ENCODE measurements at regions not wholly inside any gene's neighbourhood (a gene's known extent, or its start where the extent isn't known, plus 50 kb on each side); places are given as distances from the start of the nearest gene placed in this dataset.

DNA sequence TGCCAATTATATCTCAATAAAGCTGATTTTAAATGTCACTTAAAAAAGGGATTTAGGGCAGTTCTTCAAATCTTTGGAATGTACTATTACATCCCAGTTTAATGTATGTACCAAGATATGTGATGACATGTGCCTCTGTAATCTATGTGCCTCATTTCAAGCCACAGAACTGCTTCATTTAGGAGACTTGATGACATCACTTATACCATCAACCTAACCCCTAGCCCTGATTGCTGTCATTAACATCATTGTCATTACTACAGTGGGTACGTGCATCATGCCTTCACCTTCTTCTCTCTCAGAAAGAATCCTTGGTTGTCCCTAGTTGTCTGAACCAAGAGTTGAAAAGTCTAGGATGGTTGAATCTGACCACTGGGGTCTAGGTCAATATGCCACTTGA is 134.3 kb upstream of the RAB11FIP2 start:
- H3K4me1 ChIP-seq (ENCODE audit: control insufficient read depth, insufficient read depth, low read depth, low read length) = no peaks in the 10 kb centered on the region
- H2BK5ac ChIP-seq (ENCODE audit: low read depth, low read length, poor library complexity, severe bottlenecking) = no peak overlapping the region
- no peak overlapping the region for H3K18ac ChIP-seq (ENCODE audit: low read depth in 1 of 2, low read length in 2 of 2)
- no peaks in the 10 kb centered on the region for H3K9me3 ChIP-seq (ENCODE audit: control insufficient read depth, low read length)
- H3K27me3 ChIP-seq (ENCODE audit: control insufficient read depth in 1 of 2, insufficient read depth in 1 of 2, low read length in 2 of 2) = no peaks in the 10 kb centered on the region
- no peak overlapping the region for H3K27ac ChIP-seq (ENCODE audit: low read length, poor library complexity, severe bottlenecking)
- no peak overlapping the region for H2AK5ac ChIP-seq (ENCODE audit: low read length, severe bottlenecking)
- H3K23ac ChIP-seq (ENCODE audit: low read length in 2 of 2) = no peak overlapping the region
- H3K79me1 ChIP-seq (replicated peaks; ENCODE audit: low read length, poor library complexity, severe bottlenecking) = no peaks in the 10 kb centered on the region
- no CpG with 5 or more reads among the region's 1 CpG for WGBS
- no peak overlapping the region for H3K4me2 ChIP-seq (ENCODE audit: low read length, poor library complexity, severe bottlenecking)
- H3K4ac ChIP-seq (ENCODE audit: low read depth in 1 of 2, low read length in 2 of 2) = no peak overlapping the region
- H3K4me3 ChIP-seq (ENCODE audit: insufficient read depth in 1 of 2, low read depth in 1 of 2, low read length in 2 of 2) = no peak overlapping the region
- H3K9ac ChIP-seq (ENCODE audit: low read length) = no peak overlapping the region
- no peak overlapping the region for H3K14ac ChIP-seq (ENCODE audit: low read length in 2 of 2)
- no peak overlapping the region for H4K91ac ChIP-seq (ENCODE audit: low read length)
- no peak overlapping the region for H2BK12ac ChIP-seq (ENCODE audit: low read length in 2 of 2)
- no peak overlapping the region for H2BK15ac ChIP-seq (ENCODE audit: low read depth, poor library complexity, severe bottlenecking)
- H2BK120ac ChIP-seq (ENCODE audit: low read depth, low read length) = no peak overlapping the region
- no peak for DNase-seq
- H3K36me3 ChIP-seq (ENCODE audit: control insufficient read depth in 1 of 2, insufficient read depth in 2 of 2, low read depth in 1 of 2, low read length in 2 of 2) = no peaks in the 10 kb centered on the region
- no peak overlapping the region for H2AFZ ChIP-seq (ENCODE audit: low read depth, low read length)
- H4K8ac ChIP-seq (ENCODE audit: low read length) = no peak overlapping the region

DNA sequence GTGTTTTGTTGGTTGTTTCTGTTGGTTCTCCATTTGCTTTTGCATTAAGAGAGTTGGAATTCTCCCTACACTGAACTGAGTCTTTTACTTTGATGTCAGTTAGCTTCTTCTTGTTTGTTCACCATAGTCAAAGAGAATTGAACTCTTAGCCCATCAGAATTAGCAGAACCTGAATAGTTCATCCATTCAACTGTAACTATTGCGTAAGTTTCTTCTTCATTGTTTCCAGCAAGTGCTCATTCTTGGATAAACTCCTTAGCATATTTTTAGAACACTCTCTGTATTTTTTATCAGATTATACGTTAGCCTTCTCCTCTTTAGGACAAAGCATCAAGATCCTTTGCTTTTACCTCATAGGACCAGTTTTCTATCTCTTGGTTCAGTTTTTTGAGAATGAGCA is 128.4 kb upstream of the RAB11FIP2 start:
- Histone ChIP-seq H3K4me3 (ENCODE audit: insufficient read depth in 1 of 2, low read depth in 1 of 2, low read length in 2 of 2) (no peak overlapping the region), H3K4me2 (ENCODE audit: low read length, poor library complexity, severe bottlenecking) (no peak overlapping the region), H3K27me3 (ENCODE audit: control insufficient read depth in 1 of 2, insufficient read depth in 1 of 2, low read length in 2 of 2) (no peaks in the 10 kb centered on the region), H3K14ac (ENCODE audit: low read length in 2 of 2) (no peak overlapping the region), H4K8ac (ENCODE audit: low read length) (no peak overlapping the region), H3K18ac (ENCODE audit: low read depth in 1 of 2, low read length in 2 of 2) (no peak overlapping the region), H3K36me3 (ENCODE audit: control insufficient read depth in 1 of 2, insufficient read depth in 2 of 2, low read depth in 1 of 2, low read length in 2 of 2) (no peaks in the 10 kb centered on the region), H2AK5ac (ENCODE audit: low read length, severe bottlenecking) (no peak overlapping the region), H2BK5ac (ENCODE audit: low read depth, low read length, poor library complexity, severe bottlenecking) (no peak overlapping the region), H3K23ac (ENCODE audit: low read length in 2 of 2) (no peak overlapping the region), H2BK15ac (ENCODE audit: low read depth, poor library complexity, severe bottlenecking) (no peak overlapping the region), H2BK12ac (ENCODE audit: low read length in 2 of 2) (no peak overlapping the region), H3K27ac (ENCODE audit: low read length, poor library complexity, severe bottlenecking) (no peak overlapping the region), H4K91ac (ENCODE audit: low read length) (no peak overlapping the region), H3K9me3 (ENCODE audit: control insufficient read depth, low read length) (no peaks in the 10 kb centered on the region), H3K4ac (ENCODE audit: low read depth in 1 of 2, low read length in 2 of 2) (no peak overlapping the region), H2AFZ (ENCODE audit: low read depth, low read length) (no peak overlapping the region), H3K9ac (ENCODE audit: low read length) (no peak overlapping the region), H2BK120ac (ENCODE audit: low read depth, low read length) (no peak overlapping the region), H3K79me1 (replicated peaks; ENCODE audit: low read length, poor library complexity, severe bottlenecking) (no peaks in the 10 kb centered on the region), H3K4me1 (ENCODE audit: control insufficient read depth, insufficient read depth, low read depth, low read length) (no peaks in the 10 kb centered on the region)
- no peak for DNase-seq
- 70% methylated on average over 2 of the region's 2 CpGs for WGBS

DNA sequence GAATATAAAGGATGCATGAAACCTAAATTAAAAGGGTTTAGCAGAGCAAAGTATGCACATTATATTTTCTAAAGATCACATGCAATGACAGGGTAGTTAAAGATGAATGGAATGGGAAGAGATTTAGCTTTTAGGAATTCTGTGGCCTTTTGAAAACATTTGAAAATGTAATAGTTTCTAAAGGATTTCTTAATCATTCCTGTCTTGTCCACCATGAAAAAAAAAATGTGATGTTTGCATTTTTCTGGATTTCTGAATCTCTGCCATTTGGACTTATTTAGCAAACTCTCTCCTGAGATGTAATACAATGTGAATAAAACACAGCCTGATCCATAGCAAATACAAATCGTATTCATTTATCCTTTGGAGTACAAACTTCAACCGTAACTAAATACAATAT is 126.6 kb upstream of the RAB11FIP2 start:
- no CpG with 5 or more reads among the region's 2 CpGs for WGBS
- no peak overlapping the region for H3K4ac ChIP-seq (ENCODE audit: low read depth in 1 of 2, low read length in 2 of 2)
- H2BK5ac ChIP-seq (ENCODE audit: low read depth, low read length, poor library complexity, severe bottlenecking) = no peak overlapping the region
- no peaks in the 10 kb centered on the region for H3K9me3 ChIP-seq (ENCODE audit: control insufficient read depth, low read length)
- H3K23ac ChIP-seq (ENCODE audit: low read length in 2 of 2) = no peak overlapping the region
- no peak overlapping the region for H2AK5ac ChIP-seq (ENCODE audit: low read length, severe bottlenecking)
- no peak overlapping the region for H3K18ac ChIP-seq (ENCODE audit: low read depth in 1 of 2, low read length in 2 of 2)
- H3K27ac ChIP-seq (ENCODE audit: low read length, poor library complexity, severe bottlenecking) = no peak overlapping the region
- H2BK120ac ChIP-seq (ENCODE audit: low read depth, low read length) = no peak overlapping the region
- H4K91ac ChIP-seq (ENCODE audit: low read length) = no peak overlapping the region
- no peak overlapping the region for H3K14ac ChIP-seq (ENCODE audit: low read length in 2 of 2)
- H4K8ac ChIP-seq (ENCODE audit: low read length) = no peak overlapping the region
- H3K36me3 ChIP-seq (ENCODE audit: control insufficient read depth in 1 of 2, insufficient read depth in 2 of 2, low read depth in 1 of 2, low read length in 2 of 2) = no peaks in the 10 kb centered on the region
- H3K4me1 ChIP-seq (ENCODE audit: control insufficient read depth, insufficient read depth, low read depth, low read length) = no peaks in the 10 kb centered on the region
- H3K9ac ChIP-seq (ENCODE audit: low read length) = no peak overlapping the region
- peak; percentile 1 for DNase-seq
- H2BK15ac ChIP-seq (ENCODE audit: low read depth, poor library complexity, severe bottlenecking) = no peak overlapping the region
- no peaks in the 10 kb centered on the region for H3K79me1 ChIP-seq (replicated peaks; ENCODE audit: low read length, poor library complexity, severe bottlenecking)
- no peak overlapping the region for H2AFZ ChIP-seq (ENCODE audit: low read depth, low read length)
- no peaks in the 10 kb centered on the region for H3K27me3 ChIP-seq (ENCODE audit: control insufficient read depth in 1 of 2, insufficient read depth in 1 of 2, low read length in 2 of 2)
- H3K4me3 ChIP-seq (ENCODE audit: insufficient read depth in 1 of 2, low read depth in 1 of 2, low read length in 2 of 2) = no peak overlapping the region
- no peak overlapping the region for H3K4me2 ChIP-seq (ENCODE audit: low read length, poor library complexity, severe bottlenecking)
- H2BK12ac ChIP-seq (ENCODE audit: low read length in 2 of 2) = no peak overlapping the region

DNA sequence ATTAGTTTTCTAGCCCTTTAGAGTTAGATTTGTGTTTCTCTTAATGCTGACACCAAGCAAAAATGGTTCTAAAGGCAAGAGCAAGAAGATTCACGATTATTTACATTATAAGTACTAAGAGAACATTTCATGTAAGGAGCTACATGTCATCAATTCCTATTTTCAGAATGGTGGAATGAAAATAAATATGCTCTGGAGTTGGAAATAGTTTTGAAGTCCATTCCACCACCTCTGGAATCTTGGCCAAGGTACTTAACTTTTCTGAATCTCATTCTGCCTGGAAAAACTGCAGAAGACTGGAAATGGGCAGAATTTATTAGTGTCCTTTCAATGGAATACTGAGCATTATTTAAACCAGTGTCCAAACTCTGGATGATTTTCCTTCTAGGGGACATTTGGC is 125.1 kb upstream of the RAB11FIP2 start:
- Histone ChIP-seq H3K27me3 (ENCODE audit: control insufficient read depth in 1 of 2, insufficient read depth in 1 of 2, low read length in 2 of 2) (no peaks in the 10 kb centered on the region), H2BK5ac (ENCODE audit: low read depth, low read length, poor library complexity, severe bottlenecking) (no peak overlapping the region)
- DNase-seq = no peak

More for the DNA sequence above, 125.1 kb upstream of the RAB11FIP2 start:
- Histone ChIP-seq H3K27ac (ENCODE audit: low read length, poor library complexity, severe bottlenecking) (no peak overlapping the region), H4K8ac (ENCODE audit: low read length) (no peak overlapping the region), H2BK12ac (ENCODE audit: low read length in 2 of 2) (no peak overlapping the region), H3K18ac (ENCODE audit: low read depth in 1 of 2, low read length in 2 of 2) (no peak overlapping the region), H3K4ac (ENCODE audit: low read depth in 1 of 2, low read length in 2 of 2) (no peak overlapping the region), H3K4me1 (ENCODE audit: control insufficient read depth, insufficient read depth, low read depth, low read length) (no peaks in the 10 kb centered on the region), H3K23ac (ENCODE audit: low read length in 2 of 2) (no peak overlapping the region), H3K9me3 (ENCODE audit: control insufficient read depth, low read length) (no peaks in the 10 kb centered on the region), H3K79me1 (replicated peaks; ENCODE audit: low read length, poor library complexity, severe bottlenecking) (no peaks in the 10 kb centered on the region), H4K91ac (ENCODE audit: low read length) (no peak overlapping the region), H2AFZ (ENCODE audit: low read depth, low read length) (no peak overlapping the region), H3K36me3 (ENCODE audit: control insufficient read depth in 1 of 2, insufficient read depth in 2 of 2, low read depth in 1 of 2, low read length in 2 of 2) (no peaks in the 10 kb centered on the region), H2BK15ac (ENCODE audit: low read depth, poor library complexity, severe bottlenecking) (no peak overlapping the region), H3K14ac (ENCODE audit: low read length in 2 of 2) (no peak overlapping the region), H3K4me3 (ENCODE audit: insufficient read depth in 1 of 2, low read depth in 1 of 2, low read length in 2 of 2) (no peak overlapping the region), H2AK5ac (ENCODE audit: low read length, severe bottlenecking) (no peak overlapping the region), H3K9ac (ENCODE audit: low read length) (no peak overlapping the region), H3K4me2 (ENCODE audit: low read length, poor library complexity, severe bottlenecking) (no peak overlapping the region), H2BK120ac (ENCODE audit: low read depth, low read length) (no peak overlapping the region)
- no CpG with 5 or more reads among the region's 1 CpG for WGBS
